HG02571 (cell line): ENCODE measurements at regions not wholly inside any gene's neighbourhood (a gene's known extent, or its start where the extent isn't known, plus 50 kb on each side); places are given as distances from the start of the nearest gene placed in this dataset.
"Not testable (repeated sequence)": the region's sequence is repeated elsewhere in the genome, so short reads cannot be mapped to it uniquely, and the experiment has no call there.

Experiments used
- ATAC-seq: cut with Tn5 transposase; IDR thresholded peaks from one replicate; pipeline ENCODE4 v1.9.1; 2021; ENCODE audit warnings: mild to moderate bottlenecking, moderate library complexity; ENCODE audit not compliant: unreplicated experiment

- no peak for ATAC-seq
These were observed 290.4 kb upstream of the RBMS1 start for GRCh38 chr2:160784034-160784433.

- no peak for ATAC-seq
These were observed 297.1 kb upstream of the RBMS1 start for GRCh38 chr2:160790738-160791137.

- no peak for ATAC-seq
These were observed 298.3 kb upstream of the RBMS1 start for GRCh38 chr2:160791884-160792283.

- ATAC-seq, result no peak
These were observed 299.2 kb upstream of the RBMS1 start for GRCh38 chr2:160792837-160793236.

- no peak for ATAC-seq
These were observed 301.3 kb upstream of the RBMS1 start for GRCh38 chr2:160794926-160795325.

GRCh38 chr2:160803881-160804280, 310.3 kb upstream of the RBMS1 start:
- ATAC-seq, result no peak

GRCh38 chr2:160810406-160810805, 316.8 kb upstream of the RBMS1 start:
- ATAC-seq, result no peak

GRCh38 chr2:160812830-160813505, 319.4 kb upstream of the RBMS1 start:
- ATAC-seq, result no peak

- no peak for ATAC-seq
These were observed 319.9 kb upstream of the RBMS1 start for GRCh38 chr2:160813506-160813858.

GRCh38 chr2:160816916-160817499, 323.4 kb upstream of the RBMS1 start:
- ATAC-seq, result no peak

- ATAC-seq, result no peak
These were observed 327.1 kb upstream of the RBMS1 start for GRCh38 chr2:160820691-160821090.

- no peak for ATAC-seq
These were observed 328.4 kb upstream of the RBMS1 start for GRCh38 chr2:160822006-160822405.

- no peak for ATAC-seq
These were observed 331.8 kb upstream of the RBMS1 start for GRCh38 chr2:160825433-160825832.

- ATAC-seq, result no peak
These were observed 332.9 kb upstream of the RBMS1 start for GRCh38 chr2:160826496-160826895.

GRCh38 chr2:160828076-160828475, 332.2 kb upstream of the TANK start:
- no peak for ATAC-seq

- not testable (repeated sequence) for ATAC-seq
These were observed 327.8 kb upstream of the TANK start for GRCh38 chr2:160832381-160832780.

- ATAC-seq, result no peak
These were observed 325.1 kb upstream of the TANK start for GRCh38 chr2:160835166-160835565.

GRCh38 chr2:160836755-160837154, 323.5 kb upstream of the TANK start:
- no peak for ATAC-seq

GRCh38 chr2:160837416-160837815, 322.8 kb upstream of the TANK start:
- ATAC-seq, result no peak

- no peak for ATAC-seq
These were observed 322.1 kb upstream of the TANK start for GRCh38 chr2:160838147-160838546.

GRCh38 chr2:160838691-160839090, 321.5 kb upstream of the TANK start:
- ATAC-seq, result no peak

GRCh38 chr2:160842286-160842685, 317.9 kb upstream of the TANK start:
- no peak for ATAC-seq

GRCh38 chr2:160859096-160859495, 301.1 kb upstream of the TANK start:
- ATAC-seq, result no peak
